ENCODE measurements at regions not wholly inside any gene's neighbourhood (a gene's known extent, or its start where the extent isn't known, plus 50 kb on each side); places are given as distances from the start of the nearest gene placed in this dataset.

DNA sequence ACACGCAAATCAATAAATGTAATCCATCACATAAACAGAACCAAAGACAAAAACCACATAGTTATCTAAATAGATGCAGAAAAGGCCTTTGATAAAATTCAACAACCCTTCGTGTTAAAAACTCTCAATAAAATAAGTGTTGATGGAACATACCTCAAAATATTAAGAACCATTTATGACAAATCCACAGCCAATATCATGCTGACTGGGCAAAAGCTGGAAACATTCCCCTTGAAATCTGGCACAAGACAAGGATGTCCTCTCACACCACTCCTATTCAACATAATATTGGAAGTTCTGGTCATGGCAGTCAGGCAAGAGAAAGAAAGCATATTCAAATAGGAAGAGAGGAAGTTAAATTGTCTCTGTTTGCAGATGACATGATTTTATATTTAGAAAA, 1946.3 kb upstream of the CDH9 start:
- TF ChIP-seq, protein P1, sequence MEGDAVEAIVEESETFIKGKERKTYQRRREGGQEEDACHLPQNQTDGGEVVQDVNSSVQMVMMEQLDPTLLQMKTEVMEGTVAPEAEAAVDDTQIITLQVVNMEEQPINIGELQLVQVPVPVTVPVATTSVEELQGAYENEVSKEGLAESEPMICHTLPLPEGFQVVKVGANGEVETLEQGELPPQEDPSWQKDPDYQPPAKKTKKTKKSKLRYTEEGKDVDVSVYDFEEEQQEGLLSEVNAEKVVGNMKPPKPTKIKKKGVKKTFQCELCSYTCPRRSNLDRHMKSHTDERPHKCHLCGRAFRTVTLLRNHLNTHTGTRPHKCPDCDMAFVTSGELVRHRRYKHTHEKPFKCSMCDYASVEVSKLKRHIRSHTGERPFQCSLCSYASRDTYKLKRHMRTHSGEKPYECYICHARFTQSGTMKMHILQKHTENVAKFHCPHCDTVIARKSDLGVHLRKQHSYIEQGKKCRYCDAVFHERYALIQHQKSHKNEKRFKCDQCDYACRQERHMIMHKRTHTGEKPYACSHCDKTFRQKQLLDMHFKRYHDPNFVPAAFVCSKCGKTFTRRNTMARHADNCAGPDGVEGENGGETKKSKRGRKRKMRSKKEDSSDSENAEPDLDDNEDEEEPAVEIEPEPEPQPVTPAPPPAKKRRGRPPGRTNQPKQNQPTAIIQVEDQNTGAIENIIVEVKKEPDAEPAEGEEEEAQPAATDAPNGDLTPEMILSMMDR (IDR thresholded peaks at IDR 0.05; ENCODE audit: insufficient read depth, low read length), result no peak
- H3K4me3 ChIP-seq (ENCODE audit: low read depth, low read length), result no peak overlapping the region
- DNase-seq (ENCODE audit: low read depth), result no peak

DNA sequence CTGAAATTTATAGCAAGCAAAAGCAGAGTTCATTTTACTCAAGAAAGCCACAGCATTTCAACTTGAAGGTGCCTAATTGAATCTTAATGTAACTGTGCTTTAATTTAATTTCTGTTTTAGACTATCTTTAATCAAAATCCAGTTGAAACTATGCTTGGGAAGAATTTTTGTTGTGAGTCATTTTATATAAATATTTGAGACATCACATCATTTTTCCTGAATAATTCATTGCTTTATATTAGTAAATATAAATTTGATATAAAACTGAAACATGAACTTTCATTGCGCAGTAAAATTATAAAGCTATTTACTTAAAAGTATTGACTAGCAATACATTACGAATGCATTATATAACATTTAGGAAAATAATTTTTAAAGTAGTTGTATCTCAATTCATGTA, 1937.1 kb upstream of the CDH9 start:
- H3K4me3 ChIP-seq (ENCODE audit: low read depth, low read length), result no peak overlapping the region
- no peak for DNase-seq (ENCODE audit: low read depth)
- TF ChIP-seq, protein P1 (IDR thresholded peaks at IDR 0.05; ENCODE audit: insufficient read depth, low read length), result no peak

DNA sequence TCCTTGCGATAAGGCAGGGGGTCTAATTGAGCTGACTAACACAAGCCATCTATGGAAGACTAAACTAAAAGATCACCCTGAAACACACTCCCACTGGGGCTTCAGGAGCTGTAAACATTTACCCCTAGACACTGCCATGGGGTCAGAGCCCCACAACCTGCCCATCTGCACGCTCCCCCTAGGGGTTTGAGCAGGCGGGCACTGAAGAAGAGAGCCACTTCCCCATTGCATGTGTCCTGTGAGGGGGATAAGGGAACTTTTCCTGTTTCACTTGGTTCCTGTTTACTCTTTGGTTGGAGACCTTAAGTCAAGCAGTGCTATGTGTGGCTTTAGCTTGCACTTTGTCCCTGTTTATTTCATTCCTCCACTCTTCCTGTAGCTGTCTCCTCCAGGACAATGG, 1929.5 kb upstream of the CDH9 start:
- H3K4me3 ChIP-seq (ENCODE audit: low read depth, low read length), result no peak overlapping the region
- DNase-seq (ENCODE audit: low read depth), result no peak
- TF ChIP-seq, protein P1 (IDR thresholded peaks at IDR 0.05; ENCODE audit: insufficient read depth, low read length), result no peak

DNA sequence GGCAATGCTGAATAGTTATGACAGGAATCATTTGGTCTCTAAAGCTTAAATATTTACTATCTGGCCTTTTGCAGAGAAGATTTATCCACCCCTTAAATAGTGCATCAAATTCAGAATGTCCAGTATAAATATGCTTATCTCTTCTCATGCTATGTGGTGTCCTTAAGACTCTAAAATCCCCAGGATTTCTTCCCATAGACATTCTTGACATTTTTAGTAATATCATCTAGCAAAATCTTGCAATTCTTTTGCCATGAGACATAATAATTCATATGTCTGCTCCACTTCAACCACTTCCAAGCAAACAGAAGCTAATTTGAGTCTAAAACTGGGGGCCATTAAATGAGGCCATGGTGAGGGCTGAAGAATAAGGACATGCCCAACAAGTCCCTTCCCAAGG, 1923.4 kb upstream of the CDH9 start:
- DNase-seq (ENCODE audit: low read depth), result no peak
- H3K4me3 ChIP-seq (ENCODE audit: low read depth, low read length), result no peak overlapping the region
- TF ChIP-seq, protein P1 (IDR thresholded peaks at IDR 0.05; ENCODE audit: insufficient read depth, low read length), result no peak

DNA sequence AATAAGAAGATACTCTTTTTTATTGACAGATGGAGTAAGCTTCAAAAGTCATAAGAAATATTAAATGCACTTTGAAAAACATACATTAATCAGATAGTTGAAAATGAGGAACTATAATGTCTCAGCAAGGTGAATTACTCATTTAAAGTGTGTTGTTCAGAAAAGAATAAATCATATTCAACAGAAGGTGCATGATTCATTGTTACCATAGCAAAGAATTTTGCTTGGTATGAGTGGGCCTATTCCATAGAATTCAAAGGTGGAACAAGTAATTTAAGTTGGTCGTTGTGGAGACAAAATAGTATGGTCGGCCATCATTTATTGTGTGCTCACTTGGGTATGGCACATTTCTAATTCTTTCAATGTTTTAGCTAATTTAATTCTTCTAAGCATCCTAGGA, 1920.2 kb upstream of the CDH9 start:
- TF ChIP-seq, protein P1 (IDR thresholded peaks at IDR 0.05; ENCODE audit: insufficient read depth, low read length), result no peak

DNA sequence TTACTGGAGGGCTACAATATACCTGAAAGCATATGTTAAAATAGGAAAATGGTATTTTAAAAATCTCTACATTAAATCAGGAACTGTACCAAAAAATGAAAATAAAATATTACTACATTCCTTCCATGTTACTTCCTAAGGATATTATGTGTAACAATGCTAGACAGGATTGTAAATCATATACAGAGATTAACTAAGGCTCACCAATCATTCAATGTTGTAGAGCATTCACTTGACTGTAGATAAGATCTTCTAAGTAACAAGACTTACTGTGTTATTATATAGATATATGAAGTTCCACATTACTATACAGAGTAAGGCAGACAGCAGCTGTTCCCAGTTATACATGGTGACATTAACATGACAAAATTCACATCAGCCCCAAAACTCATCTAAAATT, 1919.1 kb upstream of the CDH9 start:
- no peak for DNase-seq (ENCODE audit: low read depth)
- no peak overlapping the region for H3K4me3 ChIP-seq (ENCODE audit: low read depth, low read length)
- TF ChIP-seq, protein P1 (IDR thresholded peaks at IDR 0.05; ENCODE audit: insufficient read depth, low read length), result no peak

More for the DNA sequence above, 1920.2 kb upstream of the CDH9 start:
- H3K4me3 ChIP-seq (ENCODE audit: low read depth, low read length), result no peak overlapping the region
- no peak for DNase-seq (ENCODE audit: low read depth)

DNA sequence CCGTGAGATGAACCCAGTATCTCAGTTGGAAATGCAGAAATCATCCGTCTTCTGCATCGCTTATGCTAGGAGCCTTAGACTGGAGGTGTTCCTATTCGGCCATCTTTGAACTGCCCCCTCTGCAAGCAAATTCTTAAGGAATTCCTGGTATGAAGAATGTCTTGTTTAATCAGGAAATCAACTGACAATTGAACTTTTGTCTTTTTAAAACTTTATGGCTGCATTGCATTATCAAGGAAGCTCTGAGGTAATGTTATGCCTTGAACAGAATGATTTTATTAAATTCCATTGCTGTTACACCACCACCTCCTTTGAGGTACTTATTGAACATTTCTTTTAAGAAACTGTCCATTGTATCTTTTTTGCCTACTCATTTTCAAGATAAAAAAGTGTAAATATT, 1915.7 kb upstream of the CDH9 start:
- H3K4me3 ChIP-seq (ENCODE audit: low read depth, low read length), result no peak overlapping the region
- no peak for DNase-seq (ENCODE audit: low read depth)
- TF ChIP-seq, protein P1 (IDR thresholded peaks at IDR 0.05; ENCODE audit: insufficient read depth, low read length), result no peak
